Neural cell (in vitro differentiated cells): ENCODE measurements at regions not wholly inside any gene's neighbourhood (a gene's known extent, or its start where the extent isn't known, plus 50 kb on each side); places are given as distances from the start of the nearest gene placed in this dataset.

ENCODE experiments used
- CTCF ChIP-seq: fragments of 450-650 bp; IDR thresholded peaks from 2 replicates; pipeline ENCODE4 v1.5.1; 2014; ENCODE audit warnings: antibody characterized with exemption, mild to moderate bottlenecking, moderate library complexity; ENCODE audit not compliant: poor library complexity, severe bottlenecking
- REST ChIP-seq: IDR thresholded peaks from 2 replicates; pipeline ENCODE4 v1.6.1; 2012; ENCODE audit warnings: borderline replicate concordance
- SMC3 ChIP-seq: fragments of 450-650 bp; conservative IDR thresholded peaks from 2 replicates; pipeline ENCODE4 v1.6.1; 2014; ENCODE audit warnings: antibody characterized with exemption, mild to moderate bottlenecking, moderate library complexity; ENCODE audit not compliant: poor library complexity

GRCh38 chr21:34197561-34197960 lies 124.2 kb downstream of the MRPS6 start:
- TF ChIP-seq SMC3 (no peak), REST (no peak), CTCF (no peak)
